GM21367 (cell line): ENCODE measurements at regions not wholly inside any gene's neighbourhood (a gene's known extent, or its start where the extent isn't known, plus 50 kb on each side); places are given as distances from the start of the nearest gene placed in this dataset.

Experiments used
- ATAC-seq: cut with Tn5 transposase; IDR thresholded peaks from one replicate; pipeline ENCODE4 v1.9.1; 2021; ENCODE audit not compliant: unreplicated experiment

DNA sequence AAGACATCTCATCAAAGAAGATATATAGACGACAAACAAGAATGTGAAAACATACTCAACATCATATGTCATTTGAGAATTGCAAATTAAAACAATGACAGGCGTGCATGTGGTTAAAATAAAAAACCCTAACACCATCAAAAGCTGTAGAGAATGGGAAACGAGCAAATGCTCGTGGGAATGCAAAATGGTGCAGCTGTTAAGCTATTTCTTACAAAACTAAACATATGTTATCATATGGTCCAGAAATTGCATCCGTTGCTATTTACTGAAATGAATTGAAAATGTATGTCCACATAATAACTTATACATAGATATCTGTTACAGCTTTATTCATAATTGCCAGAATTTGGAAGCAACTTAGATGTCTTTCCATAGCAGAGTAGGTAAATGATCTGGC, 574.4 kb downstream of the TNS3 start:
- ATAC-seq, result no peak

DNA sequence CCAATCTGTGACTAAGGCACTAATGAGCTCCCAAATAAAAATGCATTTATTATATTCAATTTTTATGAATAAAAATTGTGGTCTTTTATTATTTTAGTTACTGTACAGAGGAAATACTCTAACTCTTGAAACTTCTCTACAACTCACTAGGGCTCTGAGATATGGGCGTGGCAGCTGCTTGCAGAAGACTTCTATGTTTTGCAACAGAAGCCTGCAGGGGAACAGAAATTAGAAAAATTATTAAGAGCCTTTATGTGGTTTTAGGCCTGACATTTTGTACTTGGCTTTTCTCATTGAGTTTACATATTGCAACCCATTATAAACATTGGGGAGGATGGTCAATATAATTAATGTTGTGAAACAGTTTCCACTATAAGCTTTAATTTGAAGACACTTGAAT, 581.4 kb downstream of the TNS3 start:
- no peak for ATAC-seq

DNA sequence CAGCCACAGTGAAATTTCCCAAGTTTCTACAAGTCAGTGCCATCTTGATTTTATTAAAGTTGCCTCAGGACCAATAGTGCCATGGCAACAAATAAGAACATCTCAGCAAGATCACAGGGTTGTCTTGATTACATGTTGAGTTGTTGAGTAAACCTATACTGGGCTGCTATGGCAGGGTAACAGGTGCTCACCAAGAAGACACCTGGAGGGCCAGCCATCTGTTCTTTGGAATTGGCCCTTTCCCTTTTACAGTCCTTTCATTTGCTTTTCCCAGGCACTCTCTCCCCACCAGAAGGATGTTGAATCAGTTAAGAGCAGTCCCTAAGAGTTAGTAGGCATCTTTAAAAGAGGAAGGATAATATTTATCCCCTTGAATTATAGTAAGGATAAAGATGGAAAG, 582.0 kb downstream of the TNS3 start:
- ATAC-seq, result no peak

DNA sequence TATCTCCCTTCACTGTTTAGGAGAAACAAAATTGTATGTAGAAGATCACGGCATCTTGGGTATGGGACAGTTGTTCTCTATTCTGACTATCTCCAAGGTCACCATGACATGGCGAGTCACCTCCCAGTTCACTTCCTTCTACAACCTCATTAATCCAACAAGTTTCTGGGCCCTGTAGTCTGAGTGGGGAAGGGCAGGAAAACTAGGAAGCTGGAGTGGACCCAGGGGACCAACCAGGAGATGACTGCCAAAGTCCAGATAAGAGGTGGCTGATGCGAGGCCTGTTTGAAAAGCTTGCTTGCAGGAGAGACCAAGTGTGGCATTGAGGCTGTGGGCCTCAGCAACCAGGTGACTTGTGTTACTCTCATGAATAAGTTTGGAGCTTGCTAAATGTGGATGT, 584.9 kb downstream of the TNS3 start:
- ATAC-seq, result no peak

DNA sequence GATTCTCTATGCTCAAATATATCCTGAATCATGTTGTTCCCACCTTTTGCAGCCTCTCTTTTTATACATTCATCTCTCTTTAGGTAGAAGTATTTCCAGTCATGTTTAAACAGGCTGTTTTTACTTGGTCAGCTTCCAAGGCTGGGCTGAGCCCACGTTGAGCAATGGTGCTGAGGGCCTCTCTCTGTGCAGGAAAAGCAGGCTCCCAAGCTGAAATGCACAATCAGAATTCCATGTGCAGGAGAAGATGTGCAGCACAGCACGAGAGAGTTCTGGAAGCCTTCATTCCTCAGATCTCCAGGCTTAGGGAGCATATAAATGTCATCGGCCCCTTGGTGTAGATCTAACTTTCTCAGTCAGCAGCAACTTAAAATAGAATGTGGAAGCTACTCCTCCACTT, 588.5 kb downstream of the TNS3 start:
- no peak for ATAC-seq

DNA sequence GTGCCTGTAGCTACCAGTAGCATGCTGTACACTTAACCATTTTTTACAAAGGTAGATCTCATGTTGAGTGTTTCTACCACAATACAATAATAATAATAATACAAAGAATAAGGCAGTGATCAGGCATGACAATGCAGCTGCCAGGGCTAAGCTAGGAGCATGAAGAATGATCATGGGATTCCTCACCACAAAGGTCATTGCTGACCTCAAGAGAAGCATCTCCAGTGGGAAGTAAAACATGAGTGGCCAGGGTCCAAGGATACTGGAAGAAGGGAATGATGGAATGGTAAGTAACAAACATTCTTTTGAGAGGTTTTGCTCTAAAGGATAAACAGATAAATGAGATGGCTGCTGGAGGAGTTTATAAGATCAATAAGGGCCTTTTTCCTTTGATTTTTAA, 591.1 kb downstream of the TNS3 start:
- ATAC-seq, result no peak

DNA sequence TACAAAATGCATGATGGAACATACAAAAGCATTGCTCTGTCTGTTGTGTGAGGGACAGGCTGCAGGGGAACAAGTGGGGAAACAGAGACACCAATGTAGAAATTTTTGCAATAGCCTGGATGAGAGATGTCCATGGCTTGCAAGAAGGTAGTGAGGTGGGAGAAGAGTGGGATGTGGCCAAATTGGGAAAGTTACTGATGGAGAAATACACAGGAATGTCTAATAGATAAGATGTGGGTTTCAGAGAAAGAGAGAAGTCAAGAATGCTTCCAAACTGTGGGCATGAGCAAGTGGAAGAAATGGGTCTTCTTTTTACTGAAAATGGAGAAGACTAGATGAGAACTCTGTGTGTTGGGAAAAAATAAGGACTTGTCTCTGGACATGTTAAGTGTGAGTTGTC, 592.7 kb downstream of the TNS3 start:
- no peak for ATAC-seq

DNA sequence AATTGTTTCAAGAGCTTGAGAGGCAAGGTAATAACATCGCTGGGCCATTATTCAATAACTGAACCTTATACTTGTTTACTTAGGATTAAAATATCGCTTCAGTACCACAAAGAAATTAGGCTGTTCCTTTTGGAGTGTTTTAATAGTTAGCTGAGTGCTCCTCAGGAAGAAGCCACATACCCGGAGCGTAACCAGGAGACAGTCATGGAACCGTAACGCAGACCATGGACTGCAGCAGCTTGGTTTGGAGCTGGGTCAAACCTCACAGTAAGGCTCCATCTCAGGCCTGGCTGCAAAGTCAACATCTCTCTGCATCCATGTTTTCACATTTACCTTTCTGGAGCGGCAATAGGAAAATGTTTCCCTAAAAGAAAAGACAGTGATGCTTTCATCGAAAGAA, 599.0 kb downstream of the TNS3 start:
- ATAC-seq, result no peak

DNA sequence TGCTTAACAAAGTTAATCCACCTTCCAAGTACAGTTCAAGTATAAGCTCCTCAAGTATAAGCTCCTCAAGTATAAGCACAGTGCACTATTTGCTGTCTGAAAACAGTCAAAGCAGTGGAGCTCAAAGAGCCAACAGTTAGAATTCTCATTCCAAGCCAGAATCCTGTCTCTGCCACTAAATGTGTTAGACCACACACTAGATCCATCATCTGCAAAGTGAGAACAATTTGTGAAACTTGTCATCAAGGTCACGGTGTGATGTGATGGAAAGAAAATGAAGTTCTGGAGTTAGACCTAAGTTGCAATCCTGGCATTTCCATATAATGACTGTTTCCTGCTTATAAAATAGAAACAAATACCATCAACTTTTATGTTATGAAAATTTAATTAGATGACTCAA, 602.5 kb downstream of the TNS3 start:
- no peak for ATAC-seq

DNA sequence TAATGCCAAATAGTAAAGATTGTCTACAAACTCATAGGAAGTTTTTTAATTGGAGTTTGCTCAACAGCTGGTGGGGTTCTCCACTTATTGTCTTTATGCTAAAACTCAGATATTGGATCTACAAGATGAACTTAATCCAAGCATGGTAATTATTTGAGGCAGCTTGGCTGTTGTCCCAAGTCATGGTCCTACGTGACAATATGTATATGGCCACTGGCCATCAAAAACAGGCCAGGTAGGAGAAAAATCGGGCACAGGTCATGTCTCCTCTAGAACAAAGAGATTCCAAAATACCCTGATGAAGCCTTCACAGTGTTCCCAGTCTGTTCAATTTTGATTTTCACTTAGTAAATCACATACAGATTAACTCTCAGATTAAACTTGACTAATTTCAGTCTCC, 606.4 kb downstream of the TNS3 start:
- no peak for ATAC-seq

DNA sequence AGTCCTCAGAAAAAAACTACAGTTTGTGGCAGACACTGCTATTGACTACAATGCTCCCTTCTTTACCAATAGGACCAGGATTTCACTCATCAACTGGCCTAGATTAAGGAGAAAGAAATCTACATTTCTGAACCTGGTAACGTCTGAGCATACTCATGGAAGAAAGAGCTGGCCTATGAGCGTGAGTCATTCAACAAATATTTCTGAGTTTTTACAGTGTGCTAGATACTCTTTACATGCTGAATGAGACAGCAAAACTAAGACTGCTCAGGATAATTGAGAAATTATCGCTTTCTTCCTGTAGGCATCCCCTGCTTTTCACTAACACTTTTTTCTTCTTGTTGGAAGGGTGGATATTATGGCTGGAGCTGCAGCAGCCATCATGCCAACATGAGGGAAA, 609.7 kb downstream of the TNS3 start:
- ATAC-seq, result no peak

DNA sequence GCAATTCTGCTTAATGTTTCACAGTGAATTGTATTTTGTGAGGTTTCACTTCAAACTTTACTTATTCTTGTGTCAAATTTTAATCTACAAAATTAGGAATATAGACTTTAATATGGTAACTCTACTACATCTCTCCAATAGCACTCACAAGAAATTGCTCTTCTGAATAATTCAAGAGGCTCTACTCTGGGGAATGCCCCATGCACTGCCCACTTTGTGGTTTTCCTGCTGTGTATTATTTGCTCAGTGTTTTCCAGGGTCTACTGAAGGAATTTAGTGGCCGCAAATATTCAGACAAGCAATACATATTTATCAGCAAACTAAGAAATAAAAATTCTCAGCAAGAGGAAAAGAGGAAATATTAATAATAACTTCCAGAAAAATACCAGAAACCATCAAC, 611.4 kb downstream of the TNS3 start:
- no peak for ATAC-seq

DNA sequence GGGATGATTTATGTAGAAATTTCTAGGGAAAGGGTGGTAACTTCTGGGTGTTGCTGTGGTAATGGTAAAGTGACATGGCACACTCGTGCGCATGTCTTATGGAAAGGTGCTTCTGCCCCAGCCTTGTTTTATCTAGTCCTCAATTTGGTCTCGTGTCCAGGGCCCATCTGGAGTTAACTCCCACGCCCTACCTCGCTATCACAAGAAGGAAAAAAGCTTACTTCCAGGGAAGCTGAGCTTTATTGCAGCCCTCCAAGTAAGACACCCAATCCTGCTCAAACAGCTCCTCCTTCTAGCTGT, 611.8 kb downstream of the TNS3 start:
- ATAC-seq, result no peak

DNA sequence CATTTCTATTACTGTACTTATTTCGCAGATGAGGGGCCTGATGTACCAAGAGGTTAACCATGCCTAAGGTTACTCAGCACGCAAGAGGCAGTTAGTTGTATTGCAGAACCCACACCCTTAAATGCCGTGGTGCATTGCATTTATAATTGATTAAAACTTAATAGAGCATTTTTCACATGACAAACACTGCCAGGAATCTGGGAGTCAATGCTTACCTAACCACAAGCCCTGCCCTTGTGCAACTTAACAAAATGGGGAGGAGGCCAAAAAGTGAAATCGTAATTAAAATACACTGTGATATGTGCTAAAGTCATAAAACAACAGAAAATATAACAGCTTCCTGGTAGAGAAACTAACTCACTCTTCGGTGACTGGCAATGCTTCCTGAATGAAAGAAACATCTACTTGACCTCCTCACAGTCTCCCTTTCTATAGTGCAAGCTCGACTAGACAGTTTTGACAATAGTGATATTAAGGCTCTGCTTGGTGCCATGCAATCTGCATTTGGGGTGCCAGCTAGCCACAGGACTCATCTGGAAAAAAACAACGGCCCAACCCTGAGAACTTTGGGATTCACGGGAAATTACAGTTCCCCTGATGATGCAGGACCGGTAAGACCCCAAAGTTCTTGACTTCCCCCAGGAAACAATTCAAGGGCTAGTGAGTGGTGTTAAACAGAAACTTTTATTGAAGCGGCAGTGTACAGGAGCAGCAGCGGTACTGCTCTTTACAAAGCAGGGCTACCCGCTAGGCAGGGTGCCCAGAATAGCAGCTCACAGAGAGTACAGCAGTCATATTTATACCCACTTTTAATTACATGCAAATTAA, 612.4 kb downstream of the TNS3 start:
- ATAC-seq, result no peak

DNA sequence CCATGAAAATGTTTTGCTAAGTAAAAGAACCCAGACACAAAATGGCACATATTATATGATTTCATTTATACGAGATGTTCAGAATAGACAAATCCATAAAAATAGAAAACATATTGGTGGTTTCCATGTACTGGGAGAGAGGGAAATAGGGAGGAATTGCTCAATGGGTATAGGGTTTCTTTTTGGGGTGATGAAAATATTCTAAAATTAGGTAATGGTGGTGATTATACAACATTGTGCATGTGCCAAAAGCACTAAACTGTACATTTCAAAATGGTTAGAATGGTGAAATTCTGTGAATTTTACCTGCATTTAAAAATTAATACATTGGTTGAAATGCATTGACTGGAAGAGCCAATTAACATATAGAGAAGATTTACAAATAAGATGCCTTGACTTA, 613.9 kb downstream of the TNS3 start:
- ATAC-seq, result no peak

DNA sequence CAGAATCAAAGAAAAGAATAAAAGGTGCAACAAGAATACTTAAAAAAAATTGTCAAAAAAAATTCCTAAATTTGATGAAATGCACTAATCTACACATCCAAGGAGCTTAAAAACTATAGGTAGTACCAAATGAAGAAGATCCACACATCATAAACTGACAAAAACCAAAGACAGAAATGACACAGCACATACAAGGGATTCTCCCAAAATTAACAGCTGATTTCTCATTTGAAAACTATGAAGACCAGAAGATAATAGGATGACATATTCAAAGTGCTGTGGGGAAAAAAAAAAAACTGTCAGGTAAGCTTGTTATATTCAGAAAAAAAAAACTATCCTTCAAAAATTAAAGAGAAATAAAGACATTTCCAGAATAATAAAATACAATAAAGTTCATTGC, 618.2 kb downstream of the TNS3 start:
- no peak for ATAC-seq

DNA sequence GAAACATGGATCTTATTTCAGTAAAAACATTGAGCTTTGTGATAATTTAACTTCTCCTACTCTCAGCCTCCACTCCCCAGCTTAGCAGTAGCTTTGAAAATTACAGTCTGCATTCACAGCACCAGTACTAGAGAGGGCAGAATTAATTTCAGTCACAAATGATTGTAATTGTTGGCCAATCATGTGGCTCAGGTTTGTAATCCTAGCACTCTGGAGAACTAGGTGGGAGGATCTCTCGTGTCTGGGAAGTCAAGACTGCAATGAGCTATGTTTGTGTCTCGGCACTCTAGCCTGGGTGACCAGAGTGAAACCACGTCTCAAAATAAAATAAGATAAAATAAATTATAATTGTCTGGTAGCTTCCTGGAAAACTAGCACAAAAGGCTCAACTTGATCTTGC, 620.9 kb downstream of the TNS3 start:
- ATAC-seq, result no peak

DNA sequence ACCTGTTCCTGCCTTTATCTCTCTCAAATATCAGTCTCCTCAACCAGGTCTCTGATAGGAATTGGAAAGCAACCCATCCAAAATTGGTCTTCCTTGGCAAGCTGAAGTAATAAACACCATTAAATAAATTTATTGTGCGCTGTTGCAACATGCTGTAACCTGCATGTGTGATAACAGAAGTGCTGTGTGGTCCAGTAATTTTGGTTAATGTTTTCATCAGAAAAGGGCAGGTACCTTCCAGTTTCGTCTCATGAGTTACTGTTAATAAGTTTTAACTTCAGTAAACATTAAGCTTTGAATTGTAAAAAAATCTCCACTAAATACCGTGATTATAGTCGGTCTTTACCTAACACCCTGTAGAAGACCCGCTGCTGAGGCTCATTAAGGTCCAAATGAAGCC, 624.7 kb downstream of the TNS3 start:
- no peak for ATAC-seq

DNA sequence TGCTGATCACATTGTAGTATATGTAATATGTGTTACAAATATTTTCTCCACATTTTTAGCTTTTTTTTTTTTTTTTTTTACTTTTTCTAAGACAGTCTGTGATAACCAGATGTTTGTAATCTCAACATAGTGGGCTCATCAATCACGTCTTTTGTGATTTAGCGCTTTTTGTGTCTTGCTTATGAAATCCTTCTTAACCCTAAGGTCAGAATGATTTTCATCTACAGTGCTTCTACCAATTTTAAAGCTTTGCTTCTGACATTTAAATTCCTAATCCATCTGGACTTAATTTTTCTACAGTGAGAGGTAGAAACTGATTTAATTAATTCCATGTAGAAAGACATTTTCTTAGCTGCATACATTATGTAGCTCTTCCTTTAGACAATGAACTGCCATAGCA, 626.4 kb downstream of the TNS3 start:
- ATAC-seq, result no peak

DNA sequence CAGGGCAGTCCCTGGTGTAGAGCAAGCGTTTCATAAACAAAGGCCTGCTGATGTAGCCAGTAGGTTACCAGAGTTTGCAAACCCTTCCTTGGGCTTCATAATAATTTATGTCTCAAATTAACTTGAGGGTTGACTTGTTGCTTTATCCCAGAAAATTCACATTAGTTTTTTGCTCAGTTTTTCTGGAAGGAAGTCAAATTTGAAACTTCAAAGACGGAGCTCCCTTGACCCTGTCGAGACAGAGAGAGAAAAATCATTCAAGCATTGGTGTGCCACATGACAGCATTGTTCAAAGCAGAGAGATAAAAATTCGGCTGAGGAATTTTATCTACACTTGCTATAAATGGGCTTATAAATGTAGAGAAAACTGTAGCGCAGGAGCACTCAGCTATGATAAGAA, 627.7 kb downstream of the TNS3 start:
- ATAC-seq, result no peak

DNA sequence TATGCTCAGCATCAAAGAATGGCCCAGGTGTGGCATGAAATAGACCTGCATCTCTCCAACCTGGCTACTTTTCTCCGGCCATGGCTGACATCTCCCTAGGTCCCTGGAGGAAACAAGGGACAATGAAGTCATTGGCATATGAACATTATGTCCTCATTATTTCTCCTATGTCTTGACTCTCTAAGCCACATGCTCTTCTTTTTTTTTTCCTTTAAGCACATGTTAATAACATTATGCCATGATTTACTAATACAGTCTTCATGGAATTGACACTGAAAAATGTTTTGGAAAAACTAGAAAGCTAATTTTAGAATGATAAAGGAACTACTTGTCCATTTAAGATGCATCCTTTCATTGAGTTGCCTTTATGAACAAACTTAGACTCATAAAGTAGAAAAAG, 628.9 kb downstream of the TNS3 start:
- no peak for ATAC-seq

DNA sequence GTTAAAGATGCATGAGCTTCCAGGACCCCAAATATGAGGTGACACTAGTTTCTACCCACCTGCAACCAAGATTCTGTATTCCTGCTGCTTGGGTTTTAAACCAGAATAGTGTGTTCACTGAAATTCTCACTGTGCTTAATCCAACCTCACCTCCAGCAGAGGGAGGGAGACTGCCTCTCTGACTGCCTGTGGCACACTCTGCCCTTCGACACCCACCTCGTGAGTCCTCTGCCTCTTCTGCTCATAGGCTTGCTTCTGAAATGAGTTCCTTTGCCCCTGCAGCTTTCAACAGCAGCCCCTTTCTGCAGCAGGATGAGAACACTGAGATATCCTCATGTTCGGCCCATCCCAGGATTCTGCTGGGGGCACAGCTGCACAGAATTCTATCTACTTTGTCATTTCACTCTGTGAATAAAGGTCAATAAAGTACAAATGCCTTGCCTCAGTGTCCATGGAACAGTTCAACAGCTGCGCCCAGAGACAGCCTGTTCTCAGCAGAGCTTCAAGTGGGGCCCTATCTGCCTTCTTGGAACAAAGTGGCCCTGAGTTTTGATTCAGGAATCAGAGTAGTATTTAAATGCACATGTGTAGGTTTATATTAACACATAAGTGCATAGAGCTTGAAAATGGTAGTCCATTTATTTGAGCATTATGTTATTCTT, 632.5 kb downstream of the TNS3 start:
- no peak for ATAC-seq

DNA sequence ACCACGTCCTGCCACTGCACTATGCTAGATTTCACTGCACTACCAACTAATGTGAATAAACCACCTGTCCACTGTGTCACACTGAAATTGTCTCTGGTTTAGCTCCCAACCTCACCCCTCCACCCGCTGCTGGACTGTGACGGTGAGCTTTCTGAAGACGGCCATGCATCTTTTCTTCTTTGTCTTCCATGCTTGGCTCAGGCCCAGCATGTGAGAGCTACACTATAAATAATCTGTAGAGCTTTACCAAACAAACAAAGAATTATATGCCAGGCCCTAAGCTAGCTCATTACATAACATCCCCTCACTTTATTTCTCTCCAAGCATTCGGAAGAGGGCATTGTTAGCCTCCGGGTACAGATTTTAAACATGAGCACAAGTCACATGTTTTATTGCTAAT, 633.2 kb downstream of the TNS3 start:
- no peak for ATAC-seq
